Parathyroid adenoma (tissue), 2 donors: ENCODE measurements at regions not wholly inside any gene's neighbourhood (a gene's known extent, or its start where the extent isn't known, plus 50 kb on each side); places are given as distances from the start of the nearest gene placed in this dataset.

Source experiments
- H2AFZ ChIP-seq: fragments of 300-600 bp; sonication (generic); one replicate; pipeline ENCODE4 v1.7.0; 2017; ENCODE audit warnings: antibody characterized with exemption, mild to moderate bottlenecking
- H3K27ac ChIP-seq: fragments of 300-600 bp; sonication (generic); one replicate; pipeline ENCODE4 v1.7.0; 2017
- H3K27me3 ChIP-seq: fragments of 300-600 bp; sonication (generic); one replicate; pipeline ENCODE4 v1.7.0; 2017; ENCODE audit warnings: low read length; ENCODE audit not compliant: control insufficient read depth, insufficient read depth
- H3K36me3 ChIP-seq: fragments of 300-600 bp; sonication (generic); one replicate; pipeline ENCODE4 v1.7.0; 2017; ENCODE audit warnings: low read length; ENCODE audit not compliant: control insufficient read depth, insufficient read depth
- H3K4me1 ChIP-seq: fragments of 300-600 bp; sonication (generic); one replicate; pipeline ENCODE4 v1.7.0; 2017; ENCODE audit warnings: control low read depth
- H3K4me2 ChIP-seq: fragments of 300-600 bp; sonication (generic); one replicate; pipeline ENCODE4 v1.7.0; 2017; ENCODE audit warnings: low read length
- H3K4me3 ChIP-seq: fragments of 300-600 bp; sonication (generic); one replicate; pipeline ENCODE4 v1.7.0; 2017; ENCODE audit warnings: low read depth, low read length
- H3K79me2 ChIP-seq: fragments of 300-600 bp; sonication (generic); one replicate; pipeline ENCODE4 v1.7.0; 2017; ENCODE audit warnings: control low read depth
- H3K9ac ChIP-seq: fragments of 300-600 bp; sonication (generic); one replicate; pipeline ENCODE4 v1.7.0; 2017; ENCODE audit warnings: mild to moderate bottlenecking
- H3K9me3 ChIP-seq: fragments of 300-600 bp; sonication (generic); one replicate; pipeline ENCODE4 v1.7.0; 2017; ENCODE audit warnings: low read length; ENCODE audit not compliant: control insufficient read depth
- TF ChIP-seq, protein P1 (sequence below): fragments of 300-600 bp; sonication (generic); IDR thresholded peaks from one replicate; pipeline ENCODE4 v1.7.0; 2017; ENCODE audit warnings: antibody characterized with exemption, mild to moderate bottlenecking
- donor health status: primary hyperparathyroidism.

DNA sequence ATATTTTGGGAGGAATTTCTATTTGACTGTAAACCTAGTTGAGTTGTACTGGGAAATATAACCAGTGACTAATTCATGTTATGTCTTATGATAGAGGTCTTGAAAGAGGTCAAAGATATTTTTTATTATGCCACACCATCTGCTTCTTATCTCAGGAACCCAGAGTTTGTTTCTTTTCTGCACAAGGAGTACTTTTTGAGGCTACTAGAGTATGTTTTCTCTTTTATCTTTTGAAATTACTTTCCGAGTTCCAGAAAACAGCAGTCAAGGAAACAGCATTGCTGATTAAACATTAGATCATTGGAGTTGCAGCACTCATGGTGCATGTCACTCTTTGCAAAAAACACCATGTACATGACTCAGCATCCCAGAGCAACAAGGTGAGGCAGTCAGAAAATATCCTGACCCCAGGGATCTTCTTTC, 645.8 kb upstream of the NR2F2 start:
- Histone ChIP-seq H3K9me3 (no peaks in the 10 kb centered on the region), H3K79me2 (no peaks in the 10 kb centered on the region), H3K36me3 (no peaks in the 10 kb centered on the region), H3K4me2 (no peak overlapping the region), H3K9ac (no peak overlapping the region), H3K27me3 (no peaks in the 10 kb centered on the region), H3K27ac (no peak overlapping the region), H3K4me1 (no peaks in the 10 kb centered on the region), H3K4me3 (no peak overlapping the region), H2AFZ (no peak overlapping the region)
- TF ChIP-seq, protein P1, sequence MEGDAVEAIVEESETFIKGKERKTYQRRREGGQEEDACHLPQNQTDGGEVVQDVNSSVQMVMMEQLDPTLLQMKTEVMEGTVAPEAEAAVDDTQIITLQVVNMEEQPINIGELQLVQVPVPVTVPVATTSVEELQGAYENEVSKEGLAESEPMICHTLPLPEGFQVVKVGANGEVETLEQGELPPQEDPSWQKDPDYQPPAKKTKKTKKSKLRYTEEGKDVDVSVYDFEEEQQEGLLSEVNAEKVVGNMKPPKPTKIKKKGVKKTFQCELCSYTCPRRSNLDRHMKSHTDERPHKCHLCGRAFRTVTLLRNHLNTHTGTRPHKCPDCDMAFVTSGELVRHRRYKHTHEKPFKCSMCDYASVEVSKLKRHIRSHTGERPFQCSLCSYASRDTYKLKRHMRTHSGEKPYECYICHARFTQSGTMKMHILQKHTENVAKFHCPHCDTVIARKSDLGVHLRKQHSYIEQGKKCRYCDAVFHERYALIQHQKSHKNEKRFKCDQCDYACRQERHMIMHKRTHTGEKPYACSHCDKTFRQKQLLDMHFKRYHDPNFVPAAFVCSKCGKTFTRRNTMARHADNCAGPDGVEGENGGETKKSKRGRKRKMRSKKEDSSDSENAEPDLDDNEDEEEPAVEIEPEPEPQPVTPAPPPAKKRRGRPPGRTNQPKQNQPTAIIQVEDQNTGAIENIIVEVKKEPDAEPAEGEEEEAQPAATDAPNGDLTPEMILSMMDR, result no peak

DNA sequence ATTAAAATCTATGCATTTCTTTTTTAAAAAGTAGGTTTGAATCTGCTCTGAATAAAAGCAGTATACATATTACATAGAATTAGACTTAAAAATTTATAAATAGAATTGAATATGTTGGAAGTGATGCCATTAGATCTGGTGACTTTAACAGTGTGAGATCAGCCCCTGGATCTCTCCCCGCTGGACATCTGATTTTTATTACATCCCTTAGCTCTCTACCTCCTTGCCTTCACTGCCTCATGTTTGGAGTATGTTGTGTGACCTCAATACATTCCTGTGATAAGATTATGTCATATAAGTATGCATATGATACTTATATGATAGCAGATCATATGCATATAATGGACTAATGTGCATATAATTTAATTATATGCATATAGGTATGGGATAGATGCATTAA, 643.4 kb upstream of the NR2F2 start:
- Histone ChIP-seq H3K27ac (no peak overlapping the region), H3K79me2 (no peaks in the 10 kb centered on the region), H3K27me3 (no peaks in the 10 kb centered on the region), H3K4me1 (no peaks in the 10 kb centered on the region), H3K4me2 (no peak overlapping the region), H3K4me3 (no peak overlapping the region), H2AFZ (no peak overlapping the region), H3K9me3 (no peaks in the 10 kb centered on the region), H3K9ac (no peak overlapping the region), H3K36me3 (no peaks in the 10 kb centered on the region)
- TF ChIP-seq, protein P1, result no peak

DNA sequence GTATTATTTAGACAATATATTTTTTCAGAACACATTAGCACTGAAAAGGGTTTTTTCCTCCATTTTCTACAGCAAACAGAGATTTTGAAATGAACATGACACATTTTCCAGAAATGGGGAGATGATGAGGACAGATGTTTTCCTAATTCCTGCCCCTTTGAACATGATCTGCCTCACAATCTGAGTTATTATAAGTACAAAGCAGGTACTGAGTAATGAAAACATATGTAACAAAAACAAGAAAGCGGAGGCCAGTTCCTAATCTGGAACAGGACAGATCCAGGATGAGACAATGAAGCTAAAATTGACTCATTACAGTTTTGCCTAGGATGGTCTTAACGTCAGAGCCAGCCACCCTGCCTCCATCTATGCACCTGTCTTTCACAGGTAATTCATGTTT, 642.8 kb upstream of the NR2F2 start:
- Histone ChIP-seq H3K27ac (no peak overlapping the region), H3K27me3 (no peaks in the 10 kb centered on the region), H3K4me2 (no peak overlapping the region), H3K4me3 (no peak overlapping the region), H3K9me3 (no peaks in the 10 kb centered on the region), H2AFZ (no peak overlapping the region), H3K36me3 (no peaks in the 10 kb centered on the region), H3K4me1 (no peaks in the 10 kb centered on the region), H3K9ac (no peak overlapping the region), H3K79me2 (no peaks in the 10 kb centered on the region)
- TF ChIP-seq, protein P1, result no peak

DNA sequence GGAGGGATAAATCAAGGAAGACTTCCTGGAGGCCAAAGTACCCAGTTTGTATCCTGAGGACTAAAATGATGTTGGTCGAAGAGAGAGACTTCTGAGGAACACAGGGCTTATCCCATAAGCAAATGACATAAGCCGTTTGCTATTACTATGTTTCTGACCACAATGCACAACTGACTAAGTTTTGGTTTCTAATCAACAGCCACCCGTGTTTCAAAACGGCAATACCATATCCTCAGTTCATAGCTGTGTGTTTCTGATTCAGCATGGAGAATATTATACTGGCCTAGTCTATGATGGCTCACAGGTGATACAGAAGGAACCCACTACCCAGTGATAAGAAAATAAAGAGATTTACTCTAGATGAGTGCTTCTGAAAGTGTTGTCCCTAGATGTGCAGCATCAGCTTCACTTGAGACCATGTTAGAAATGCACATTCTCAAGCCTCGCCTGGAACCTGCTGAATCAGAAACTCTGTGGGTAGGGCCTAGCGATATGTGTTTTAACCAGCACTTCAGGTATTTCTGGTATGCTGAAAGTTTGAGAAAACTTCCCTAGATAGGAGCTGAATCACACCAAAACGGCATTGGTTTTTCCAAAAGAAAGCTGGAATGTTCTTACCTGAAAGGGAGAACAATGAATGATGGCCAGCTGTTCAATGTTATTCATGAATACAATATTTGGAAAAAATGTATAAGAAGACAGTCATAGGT, 639.7 kb upstream of the NR2F2 start:
- Histone ChIP-seq H2AFZ (no peak overlapping the region), H3K4me2 (no peak overlapping the region), H3K9me3 (no peaks in the 10 kb centered on the region), H3K27me3 (no peaks in the 10 kb centered on the region), H3K27ac (no peak overlapping the region), H3K36me3 (no peaks in the 10 kb centered on the region), H3K4me3 (no peak overlapping the region), H3K79me2 (no peaks in the 10 kb centered on the region), H3K4me1 (no peaks in the 10 kb centered on the region), H3K9ac (no peak overlapping the region)
- TF ChIP-seq, protein P1, result no peak

DNA sequence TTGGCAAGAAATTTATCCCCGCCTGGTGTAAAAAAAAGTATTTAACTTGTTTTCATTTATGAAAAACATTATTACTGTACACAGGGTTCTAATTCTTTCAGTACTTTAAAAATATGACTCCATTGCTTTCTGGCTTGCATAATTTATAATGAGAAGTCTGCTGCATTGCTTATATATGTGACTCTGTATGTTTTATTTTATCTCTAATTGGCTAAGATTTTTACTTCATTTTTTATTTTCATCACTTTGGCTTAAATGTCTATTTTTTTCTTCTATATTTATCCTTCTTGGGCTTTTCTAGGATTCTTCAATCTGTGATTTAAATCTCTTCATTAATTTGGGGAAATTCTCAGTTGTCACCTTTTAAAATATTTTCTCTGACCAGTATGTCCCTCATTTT, 636.6 kb upstream of the NR2F2 start:
- TF ChIP-seq, protein P1, result no peak
- Histone ChIP-seq H3K9me3 (no peaks in the 10 kb centered on the region), H2AFZ (no peak overlapping the region), H3K4me1 (no peaks in the 10 kb centered on the region), H3K36me3 (no peaks in the 10 kb centered on the region), H3K9ac (no peak overlapping the region), H3K27ac (no peak overlapping the region), H3K79me2 (no peaks in the 10 kb centered on the region), H3K4me3 (no peak overlapping the region), H3K4me2 (no peak overlapping the region), H3K27me3 (no peaks in the 10 kb centered on the region)
